ENCODE measurements at regions not wholly inside any gene's neighbourhood (a gene's known extent, or its start where the extent isn't known, plus 50 kb on each side); places are given as distances from the start of the nearest gene placed in this dataset.

DNA sequence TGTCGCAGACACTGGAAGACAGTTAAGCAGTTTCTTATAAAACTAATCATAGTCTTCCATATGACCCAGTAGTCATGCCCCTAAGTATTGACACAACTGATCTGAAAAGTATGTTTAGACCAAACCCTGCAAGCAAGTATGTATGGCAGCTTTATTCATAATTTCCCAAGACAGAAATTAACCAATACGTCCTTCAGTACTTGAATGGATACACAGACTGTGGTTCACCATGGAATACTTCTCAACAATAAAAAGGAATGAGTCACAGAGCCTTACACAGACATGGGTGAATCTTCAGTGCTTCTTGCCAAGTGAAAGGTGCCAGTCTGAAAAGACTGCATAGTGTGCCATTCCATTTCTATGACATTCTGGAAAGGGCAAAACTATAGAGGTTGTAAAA, 50.2 kb upstream of the AKR1E2 start:
- no peak for DNase-seq

GRCh38 chr10:4772202-4772570, 53.8 kb upstream of the AKR1E2 start:
- DNase-seq = no peak

DNA sequence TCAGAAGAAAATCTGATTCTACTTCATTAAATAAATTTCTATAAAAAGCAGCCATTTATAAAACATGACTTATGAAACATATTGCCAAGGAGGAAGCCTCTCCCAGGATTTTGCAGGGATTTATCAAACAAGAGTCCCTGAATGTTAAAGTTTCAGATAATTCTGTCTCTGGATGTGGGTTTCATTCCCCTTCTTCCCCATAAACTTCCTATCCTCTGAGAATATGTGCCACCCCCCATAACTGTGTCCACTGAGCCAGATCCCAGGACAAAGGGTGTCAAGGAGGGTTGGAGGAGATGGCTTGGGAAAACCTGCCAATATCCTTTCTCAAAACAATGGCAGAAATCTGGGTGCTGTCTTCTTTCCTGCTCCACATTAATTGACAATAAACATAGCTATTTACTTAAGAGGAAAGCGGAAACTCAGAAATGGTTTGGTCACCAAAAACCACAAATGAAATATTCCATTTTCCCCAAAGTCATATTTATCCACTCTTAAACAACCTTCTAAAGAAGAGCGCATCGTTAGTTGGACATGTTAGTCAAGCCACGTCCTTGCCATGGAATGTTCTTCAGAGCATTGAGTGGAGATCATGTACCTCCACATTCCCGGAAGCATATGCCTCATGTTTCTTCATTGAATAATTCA, 54.3 kb upstream of the AKR1E2 start:
- DNase-seq = no peak

GRCh38 chr10:4770801-4771553, 55.0 kb upstream of the AKR1E2 start:
- DNase-seq = no peak

GRCh38 chr10:4768416-4768815, 57.6 kb upstream of the AKR1E2 start:
- DNase-seq = no peak

DNA sequence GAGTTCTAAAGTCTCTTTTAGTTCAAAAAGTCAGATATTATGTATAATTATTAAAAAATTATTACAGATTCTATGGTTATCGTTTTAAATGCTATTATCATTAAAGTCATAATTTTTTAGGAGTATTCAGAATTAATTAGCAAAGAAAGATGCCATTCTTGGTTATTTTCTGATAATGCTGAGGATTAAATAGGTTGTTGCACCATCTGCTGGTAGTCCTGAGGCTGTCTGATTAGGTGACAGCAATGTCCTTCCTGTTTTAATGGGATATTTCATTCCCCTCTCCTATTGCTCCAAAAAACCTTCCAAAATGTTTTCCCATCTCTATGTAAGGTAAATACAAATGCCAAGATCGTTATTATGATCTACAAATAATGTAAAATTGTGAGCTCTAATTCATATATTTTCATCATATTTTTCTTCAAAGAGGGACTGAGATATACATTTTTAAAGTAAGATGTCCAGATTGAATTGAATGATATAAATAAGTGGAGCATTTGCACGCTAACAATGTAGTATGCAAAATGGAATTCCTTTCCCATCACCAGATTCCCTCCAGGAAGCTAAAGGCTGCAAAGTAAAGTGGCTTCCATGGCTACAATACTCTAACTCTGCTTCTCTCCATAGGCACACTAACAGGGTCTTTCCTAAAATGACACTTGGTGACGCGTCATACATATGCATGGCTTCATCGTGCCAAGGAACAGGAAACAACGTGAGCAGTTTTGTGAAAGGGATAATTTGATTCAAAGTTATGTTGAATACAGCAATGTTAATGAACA, 58.8 kb upstream of the AKR1E2 start:
- no peak for DNase-seq

DNA sequence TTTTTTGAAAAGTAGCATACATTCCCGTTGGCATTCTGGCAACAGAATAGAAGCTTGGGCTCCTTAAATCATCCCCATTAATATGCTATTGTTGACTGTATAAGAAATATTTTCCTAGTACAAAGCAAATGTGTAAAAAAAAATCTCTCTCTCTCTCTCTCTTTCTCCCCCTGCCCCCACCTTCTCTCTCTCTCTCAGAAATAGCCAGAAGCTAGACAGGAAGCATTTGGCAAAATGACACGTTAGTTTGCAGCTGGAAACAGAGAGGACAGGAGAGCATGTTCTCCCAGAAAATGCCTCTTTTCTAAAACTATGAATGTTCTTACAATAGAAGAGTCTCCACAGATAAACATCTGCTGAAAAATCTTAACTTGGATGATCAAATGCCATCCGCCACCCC, 59.6 kb upstream of the AKR1E2 start:
- DNase-seq = no peak

DNA sequence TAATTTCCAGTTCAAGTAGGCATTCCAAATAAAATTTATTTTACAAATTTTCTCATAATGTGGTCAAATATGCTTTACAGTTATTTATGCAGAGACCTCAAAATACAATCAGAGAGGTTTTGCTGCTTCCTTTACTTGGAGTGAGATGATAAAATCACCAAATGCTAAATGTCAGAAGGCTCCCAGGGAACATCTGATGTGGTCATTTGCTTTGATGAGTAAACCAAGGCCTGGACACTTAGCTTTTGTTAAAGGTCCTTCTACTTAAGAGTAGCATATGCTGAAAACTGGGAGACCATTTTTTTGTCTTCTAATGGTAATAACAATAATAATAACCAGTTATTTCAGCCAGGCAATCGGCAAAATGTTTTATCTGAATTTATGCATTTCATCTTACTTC, 60.6 kb upstream of the AKR1E2 start:
- DNase-seq = no peak

GRCh38 chr10:4763960-4764428, 62.0 kb upstream of the AKR1E2 start:
- no peak for DNase-seq

GRCh38 chr10:4763513-4763912, 62.5 kb upstream of the AKR1E2 start:
- DNase-seq = no peak

- DNase-seq = no peak
Measured at GRCh38 chr10:4758256-4758655, 67.8 kb upstream of the AKR1E2 start.

DNA sequence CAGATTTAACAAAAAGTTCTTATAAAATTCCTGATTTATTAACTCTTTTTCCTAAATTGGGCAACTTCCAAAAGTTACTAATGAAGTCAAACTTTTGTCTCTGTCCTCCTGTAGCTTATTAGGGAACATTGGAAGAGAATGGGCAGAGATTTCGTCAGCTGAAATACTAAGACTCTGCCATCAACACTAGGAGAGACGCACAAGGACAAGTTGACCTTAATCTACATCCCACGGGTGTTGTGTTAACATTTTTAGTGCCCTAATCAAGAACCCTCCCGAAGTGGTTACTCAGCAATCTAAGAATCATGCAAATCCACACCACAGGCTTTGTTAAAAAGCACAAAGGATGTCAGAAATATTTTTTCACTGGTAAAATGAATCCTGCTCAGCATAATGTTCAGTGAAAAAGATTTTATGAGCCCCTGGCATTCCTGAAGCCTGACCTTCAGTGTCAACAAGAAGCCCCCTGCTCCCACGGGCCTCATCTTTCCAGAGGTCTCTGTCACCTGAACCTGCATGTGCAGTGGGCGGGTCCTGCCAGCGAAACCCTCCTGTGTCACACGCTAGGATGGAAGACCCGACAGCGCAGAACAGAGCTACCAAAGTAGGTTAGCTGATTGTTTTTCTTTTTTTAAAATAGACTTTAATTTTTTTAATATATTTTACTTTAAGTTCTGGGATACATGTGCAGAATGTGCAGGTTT, 70.6 kb upstream of the AKR1E2 start:
- no peak for DNase-seq

GRCh38 chr10:4754143-4754542, 71.9 kb upstream of the AKR1E2 start:
- no peak for DNase-seq

DNA sequence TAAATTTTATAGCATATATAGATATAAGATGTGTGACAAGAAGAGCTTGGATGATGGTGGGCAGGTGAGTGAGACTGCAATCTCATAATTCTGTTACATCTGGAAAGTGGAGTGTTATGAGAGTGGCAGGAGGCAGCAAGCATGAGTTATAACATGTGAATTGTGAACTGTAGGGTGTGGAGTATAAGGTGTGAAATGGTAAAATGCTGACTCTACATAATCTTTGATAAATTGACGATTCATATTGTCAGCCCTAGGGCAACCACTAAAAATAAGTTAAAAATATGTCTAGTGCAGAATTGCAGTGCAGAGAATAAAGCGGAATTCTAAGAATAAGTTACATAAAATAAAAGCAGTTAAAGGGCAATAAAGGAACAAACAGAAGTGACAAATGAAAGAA, 74.8 kb upstream of the AKR1E2 start:
- DNase-seq = no peak

- DNase-seq = no peak
Measured at GRCh38 chr10:4749271-4749574, 76.8 kb upstream of the AKR1E2 start.

DNA sequence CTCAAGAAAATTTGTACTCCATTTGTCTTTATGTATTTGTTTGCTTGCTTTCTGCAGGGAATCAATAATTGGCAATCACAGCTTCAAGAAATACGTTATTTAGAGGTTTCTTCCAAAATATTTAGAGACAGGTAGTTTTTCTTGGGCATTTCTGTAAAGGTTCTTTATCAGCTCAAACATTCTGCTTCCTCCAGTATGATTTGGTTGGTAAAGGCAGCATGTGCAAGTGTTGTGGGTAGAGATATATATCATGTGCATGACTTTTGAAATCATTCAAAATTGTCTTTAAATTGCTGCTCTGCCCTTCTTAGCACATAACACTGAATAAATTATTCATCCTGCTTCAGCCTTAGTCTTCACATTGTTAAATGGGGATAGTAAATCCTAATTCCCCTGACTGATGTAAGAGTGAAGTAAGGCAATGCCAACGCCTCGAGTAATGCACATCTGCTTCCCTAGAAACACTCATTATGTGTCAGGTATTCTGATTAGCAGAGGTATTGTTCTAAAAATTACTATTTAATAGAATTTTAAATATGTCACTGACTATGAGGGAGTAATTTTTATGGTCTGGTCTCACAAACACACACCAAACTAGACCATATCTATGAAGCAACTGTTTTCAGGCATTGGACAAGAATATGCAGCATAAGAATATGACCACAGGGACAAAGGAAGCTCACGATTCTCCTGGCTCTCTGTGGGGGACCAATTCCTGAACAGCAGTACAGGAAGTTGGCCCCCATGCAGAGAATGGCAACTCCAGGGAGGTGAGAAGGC, 77.3 kb upstream of the AKR1E2 start:
- DNase-seq = no peak

DNA sequence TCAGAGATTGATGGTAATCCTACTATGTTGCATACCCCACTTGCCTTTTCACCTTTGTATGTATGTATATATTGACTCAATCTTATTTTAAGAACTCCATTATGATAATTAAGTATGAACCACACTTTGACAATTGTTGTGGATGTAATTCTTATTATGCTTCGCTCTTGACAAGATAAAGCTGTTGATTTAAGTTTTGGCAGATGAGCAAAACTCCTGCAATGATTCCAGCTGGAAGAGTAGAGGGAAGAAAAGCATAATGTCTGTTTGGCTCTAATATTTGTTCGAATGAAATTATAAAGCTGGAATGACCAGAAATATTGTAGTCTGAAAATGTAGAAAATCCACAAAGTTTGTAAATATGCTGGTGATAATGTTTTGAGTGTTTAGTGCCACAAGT, 83.8 kb upstream of the AKR1E2 start:
- DNase-seq = no peak

GRCh38 chr10:4740471-4740870, 85.5 kb upstream of the AKR1E2 start:
- no peak for DNase-seq

DNA sequence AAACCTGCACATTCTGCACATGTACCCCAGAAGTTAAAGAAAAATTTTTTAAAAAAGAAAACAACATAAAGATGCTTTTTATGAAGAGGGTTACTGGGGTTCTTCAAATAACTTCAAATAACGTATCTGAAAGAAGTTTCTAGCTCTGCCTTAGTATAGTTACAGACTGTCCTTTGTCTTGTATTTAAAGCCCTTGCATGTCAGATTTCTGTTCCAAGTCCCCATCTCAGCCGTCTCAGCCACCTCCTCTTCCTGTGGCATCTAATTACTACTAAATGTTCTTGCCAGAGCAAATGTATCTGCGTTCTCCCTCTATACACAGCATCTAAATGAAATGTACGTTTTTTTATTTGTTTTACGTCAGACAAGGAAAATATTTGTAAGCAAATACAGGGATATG, 89.4 kb upstream of the AKR1E2 start:
- no peak for DNase-seq

- no peak for DNase-seq
Measured at GRCh38 chr10:4736183-4736582, 89.8 kb upstream of the AKR1E2 start.

- DNase-seq = no peak
Measured at GRCh38 chr10:4733843-4734224, 92.2 kb upstream of the AKR1E2 start.

- DNase-seq = no peak
Measured at GRCh38 chr10:4733150-4733842, 92.7 kb upstream of the AKR1E2 start.
